SKM-1 treated with dmso at 0.1 percent for 144 hours (cell line): ENCODE measurements at regions not wholly inside any gene's neighbourhood (a gene's known extent, or its start where the extent isn't known, plus 50 kb on each side); places are given as distances from the start of the nearest gene placed in this dataset.
"Not testable (repeated sequence)": the region's sequence is repeated elsewhere in the genome, so short reads cannot be mapped to it uniquely, and the experiment has no call there.

Experiments
- DNase-seq: peaks from one replicate; lab custom pipeline; 2025; ENCODE audit not compliant: unreplicated experiment; lab: John Stamatoyannopoulos, UW

DNA sequence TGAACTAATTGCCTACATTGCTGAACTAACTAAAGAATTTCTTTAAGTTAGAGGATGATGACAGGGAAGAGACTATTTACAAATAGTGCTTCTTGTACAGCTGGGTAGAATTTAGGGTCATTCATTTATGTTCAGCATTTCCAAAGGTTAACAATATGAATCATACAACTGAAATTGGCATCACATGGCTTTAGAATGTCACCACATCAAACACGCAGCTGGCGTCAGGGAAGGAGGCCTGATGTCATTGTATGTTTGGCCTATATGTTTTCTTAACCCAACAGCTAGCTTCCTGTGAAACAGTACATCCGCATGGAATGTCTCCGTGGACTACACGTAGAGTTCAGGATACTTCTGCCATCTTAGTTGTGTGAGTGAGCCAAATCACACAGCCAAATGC lies 99.0 kb upstream of the TNFSF11 start:
- DNase-seq: no peak

DNA sequence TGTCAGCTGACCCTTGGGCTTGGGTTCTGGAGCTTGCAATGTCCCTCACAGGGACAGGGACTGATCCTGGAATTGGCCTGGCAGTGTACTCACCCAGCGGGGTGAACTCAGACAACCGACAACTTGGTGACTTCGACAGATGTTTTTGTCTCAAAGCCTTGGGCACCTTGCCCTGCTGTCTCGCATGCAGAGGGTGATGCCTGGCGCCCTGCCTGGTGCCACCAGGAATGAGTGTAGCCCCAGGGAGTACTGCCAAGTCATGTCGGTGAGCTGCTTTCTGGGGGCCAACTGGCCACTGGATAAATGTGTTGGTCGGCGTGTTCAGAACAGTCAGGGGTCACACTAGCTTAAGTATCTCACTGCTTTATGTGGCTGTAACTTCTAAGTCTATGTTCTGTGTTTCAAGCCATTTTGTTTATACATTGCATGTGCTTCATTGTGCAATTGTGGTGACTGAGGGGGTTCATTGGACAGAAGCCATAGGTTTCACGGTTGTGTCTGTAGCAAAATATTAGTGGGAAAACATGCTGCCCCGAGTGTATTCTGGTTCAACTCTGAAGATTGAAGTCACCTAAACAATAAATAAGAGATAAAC lies 96.3 kb upstream of the TNFSF11 start:
- DNase-seq: no peak

DNA sequence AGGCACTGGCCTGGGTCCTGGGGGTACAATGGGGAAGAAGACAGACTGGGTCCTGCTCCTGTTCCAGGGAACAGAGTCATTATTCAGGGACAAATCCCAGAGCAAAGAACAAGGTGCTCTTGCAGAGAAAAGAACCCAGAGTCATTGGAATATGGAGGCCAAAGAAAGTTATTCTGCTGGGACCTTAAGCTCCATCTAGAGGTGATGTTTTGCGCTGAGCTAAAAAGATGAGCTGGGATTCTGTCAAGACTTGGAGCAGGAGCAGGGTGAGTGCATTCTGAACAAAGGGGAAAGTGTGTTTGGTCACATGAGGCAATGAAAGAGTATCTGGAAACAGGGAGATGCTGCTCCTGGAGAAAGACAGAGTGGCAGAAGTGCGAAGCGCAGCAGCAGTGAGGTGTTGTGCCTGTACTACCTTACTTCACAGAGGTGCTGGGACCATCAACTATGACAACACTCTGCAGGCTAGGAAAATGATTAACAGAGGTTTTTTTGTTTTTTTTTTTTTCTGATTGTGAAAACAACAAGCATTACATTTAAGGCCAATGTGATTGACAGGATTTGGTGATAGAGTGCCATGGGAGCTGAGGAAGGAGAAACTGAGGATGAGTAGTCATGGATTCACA lies 95.3 kb upstream of the TNFSF11 start:
- no peak for DNase-seq

DNA sequence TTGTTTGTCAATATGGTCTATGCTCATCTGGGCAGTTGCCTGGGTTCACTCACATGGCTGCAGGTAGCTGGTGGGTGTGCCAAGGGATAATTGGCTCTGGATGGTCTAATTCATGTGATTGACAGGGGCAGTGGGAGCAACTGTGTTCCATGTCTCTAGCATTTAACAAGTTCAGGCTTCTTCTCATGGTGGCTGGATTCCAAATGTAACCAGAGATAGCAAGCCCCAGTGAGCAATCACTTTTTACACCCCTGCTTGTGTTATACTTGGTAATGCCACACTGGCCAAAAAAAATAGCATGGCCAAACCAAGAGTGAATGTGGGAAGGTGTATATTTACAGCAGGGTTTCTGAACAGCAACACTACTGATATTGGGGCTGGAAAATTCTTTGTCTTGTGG lies 89.6 kb upstream of the TNFSF11 start:
- DNase-seq: no peak

DNA sequence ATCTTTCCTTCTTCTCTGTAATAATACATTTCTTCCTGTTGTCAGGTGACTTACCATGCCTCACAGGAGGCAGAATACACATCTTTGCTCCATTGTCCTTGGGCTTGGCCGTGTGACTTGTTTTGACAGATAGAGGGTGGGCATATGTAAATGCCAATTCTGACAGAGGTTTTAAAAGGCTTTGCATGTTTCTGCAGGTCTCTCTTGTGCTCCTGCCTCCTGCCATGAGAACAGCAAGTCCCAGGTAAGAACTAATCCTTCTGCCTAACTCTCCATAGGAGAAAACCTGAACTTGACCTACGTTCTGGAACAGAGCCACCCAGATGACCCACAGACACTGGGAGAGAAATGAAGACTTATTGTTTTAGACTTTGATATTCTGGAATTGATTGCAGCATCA lies 88.7 kb upstream of the TNFSF11 start:
- no peak for DNase-seq

DNA sequence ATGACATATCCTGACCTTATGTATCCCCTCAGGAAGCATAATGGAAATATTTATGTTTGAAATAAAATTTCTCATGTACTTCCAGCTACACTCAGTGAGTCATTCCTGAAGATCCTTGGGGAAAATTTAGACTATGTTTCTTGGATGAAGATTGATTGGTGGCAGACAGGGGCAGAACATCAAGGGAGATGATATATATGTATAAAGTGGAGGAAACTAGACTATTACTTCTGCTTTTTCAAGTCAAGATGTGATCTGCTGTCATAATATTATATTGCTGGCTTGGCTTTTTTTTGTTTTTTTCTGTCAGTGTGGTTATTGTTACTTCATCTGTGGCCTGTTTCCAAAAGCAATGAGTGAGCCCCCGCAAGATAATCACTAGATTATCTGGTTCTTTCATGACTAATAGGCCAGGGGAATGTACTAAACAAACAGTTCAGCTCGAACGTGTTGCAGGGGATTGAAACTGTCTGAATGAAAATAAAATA lies 87.2 kb upstream of the TNFSF11 start:
- no peak for DNase-seq

DNA sequence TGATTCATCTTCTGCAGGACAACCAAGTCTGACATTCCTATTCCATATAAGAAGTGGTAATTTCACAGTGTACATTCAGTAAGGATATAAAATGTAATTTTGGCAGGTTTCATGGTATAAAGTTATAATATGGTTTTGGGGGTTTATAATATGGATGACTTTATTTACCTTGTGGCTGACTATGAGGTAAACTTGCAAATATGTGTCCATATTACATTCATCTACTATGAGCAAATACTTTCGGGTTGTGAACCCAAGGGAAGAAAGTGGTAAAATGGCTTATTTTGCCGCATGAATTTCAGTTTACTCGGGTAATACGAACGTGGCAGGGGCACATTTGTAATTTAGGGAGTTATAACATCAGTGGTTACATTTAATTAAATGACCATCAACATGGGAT lies 86.7 kb upstream of the TNFSF11 start:
- DNase-seq: no peak

DNA sequence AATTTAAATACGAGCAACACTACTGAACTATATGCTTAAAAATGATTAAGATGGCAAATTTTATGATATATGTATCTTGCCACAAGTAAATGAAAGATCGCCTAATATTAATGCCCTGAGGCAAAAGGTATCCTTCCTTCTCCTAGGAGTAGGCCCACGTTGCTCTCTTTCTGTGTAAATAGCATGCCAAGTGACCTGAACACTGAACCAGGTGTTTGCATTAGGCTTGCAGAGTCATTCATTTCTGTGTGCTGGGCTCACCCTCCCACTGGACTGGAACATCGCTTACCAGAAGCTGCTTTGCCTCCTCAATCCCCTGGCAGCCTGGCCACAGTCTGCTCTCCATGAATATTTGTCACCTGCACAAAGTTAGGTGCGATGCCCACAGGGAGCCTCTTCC lies 83.3 kb upstream of the TNFSF11 start:
- no peak for DNase-seq

DNA sequence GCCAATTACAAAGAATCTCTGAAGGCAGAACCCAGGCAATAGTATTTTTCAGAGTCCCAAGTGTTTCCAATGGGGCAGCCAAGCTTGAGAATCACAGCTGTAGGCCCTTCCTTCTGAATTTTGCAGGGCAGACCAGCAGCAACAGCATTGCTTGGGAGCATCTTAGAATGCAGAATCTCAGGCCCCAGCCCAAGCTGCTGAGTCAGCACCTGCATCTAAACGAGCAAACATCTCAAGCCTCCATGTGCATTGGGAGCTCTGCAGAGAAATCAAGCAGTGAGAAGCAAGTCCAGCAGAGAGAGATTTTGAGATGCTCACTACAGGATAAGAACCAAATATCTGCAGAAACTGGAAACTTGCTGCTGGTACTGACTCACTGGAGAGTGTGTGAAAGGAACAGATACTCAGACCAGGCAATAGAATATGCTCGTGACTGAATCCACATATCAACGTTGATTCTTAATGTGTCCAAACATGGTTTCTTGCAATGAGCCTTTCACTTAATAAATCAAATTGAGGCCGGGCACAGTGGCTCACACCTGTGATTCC lies 81.5 kb upstream of the TNFSF11 start:
- no peak for DNase-seq

DNA sequence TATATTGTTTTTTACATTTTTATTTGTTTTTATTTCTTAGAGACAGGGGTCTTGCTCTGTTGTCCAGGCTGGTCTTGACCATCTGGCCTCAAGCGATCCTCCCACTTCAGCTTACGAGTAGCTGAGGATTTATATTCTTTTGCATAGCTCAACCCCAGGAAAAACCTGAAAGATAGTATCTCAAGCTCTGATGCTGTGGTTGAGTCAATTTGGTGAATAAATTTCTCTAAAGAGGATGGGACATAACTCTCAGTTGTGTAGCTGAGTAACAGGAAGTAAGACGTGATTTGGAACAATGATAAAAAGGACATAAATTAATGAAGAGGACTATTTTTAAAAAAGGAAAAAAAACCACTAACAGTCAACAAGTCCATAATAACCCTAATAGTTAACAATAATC lies 79.8 kb upstream of the TNFSF11 start:
- no peak for DNase-seq

DNA sequence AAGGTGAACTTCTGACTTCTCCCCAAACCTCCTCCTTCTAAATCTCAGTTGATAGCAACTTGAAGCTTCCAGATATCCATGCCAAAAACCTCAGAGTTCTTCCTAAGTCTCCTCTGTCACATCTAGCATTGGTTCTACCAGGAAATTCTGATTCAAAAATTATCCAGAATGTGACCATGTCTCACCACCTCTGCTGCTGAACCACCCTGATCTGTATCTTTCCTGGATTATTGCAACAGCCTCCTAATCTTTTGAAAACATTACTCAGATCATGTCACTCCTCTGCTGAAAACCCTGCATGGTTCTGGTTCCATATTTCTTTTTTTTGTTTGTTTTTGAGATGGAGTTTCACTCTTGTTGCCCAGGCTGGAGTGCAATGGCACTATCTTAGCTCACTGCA lies 78.7 kb upstream of the TNFSF11 start:
- DNase-seq: no peak

DNA sequence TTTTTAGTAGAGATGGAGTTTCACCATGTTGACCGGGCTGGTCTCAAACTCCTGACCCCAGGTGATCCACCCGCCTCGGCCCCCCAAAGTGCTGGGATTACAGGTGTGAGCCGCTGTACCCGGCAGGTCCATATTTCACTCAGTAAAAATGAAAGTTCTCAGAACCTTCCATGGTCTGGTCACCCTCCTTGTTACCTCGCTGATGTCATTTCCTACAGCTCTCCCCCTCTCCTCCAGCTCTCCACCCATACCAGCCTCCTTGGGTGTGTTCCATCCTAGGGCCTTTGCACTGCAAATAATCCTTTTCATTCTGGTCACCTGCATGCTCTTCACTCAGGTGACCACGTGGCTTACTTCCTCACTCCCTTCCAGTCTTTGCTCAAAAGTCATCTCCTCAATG lies 78.2 kb upstream of the TNFSF11 start:
- no peak for DNase-seq

DNA sequence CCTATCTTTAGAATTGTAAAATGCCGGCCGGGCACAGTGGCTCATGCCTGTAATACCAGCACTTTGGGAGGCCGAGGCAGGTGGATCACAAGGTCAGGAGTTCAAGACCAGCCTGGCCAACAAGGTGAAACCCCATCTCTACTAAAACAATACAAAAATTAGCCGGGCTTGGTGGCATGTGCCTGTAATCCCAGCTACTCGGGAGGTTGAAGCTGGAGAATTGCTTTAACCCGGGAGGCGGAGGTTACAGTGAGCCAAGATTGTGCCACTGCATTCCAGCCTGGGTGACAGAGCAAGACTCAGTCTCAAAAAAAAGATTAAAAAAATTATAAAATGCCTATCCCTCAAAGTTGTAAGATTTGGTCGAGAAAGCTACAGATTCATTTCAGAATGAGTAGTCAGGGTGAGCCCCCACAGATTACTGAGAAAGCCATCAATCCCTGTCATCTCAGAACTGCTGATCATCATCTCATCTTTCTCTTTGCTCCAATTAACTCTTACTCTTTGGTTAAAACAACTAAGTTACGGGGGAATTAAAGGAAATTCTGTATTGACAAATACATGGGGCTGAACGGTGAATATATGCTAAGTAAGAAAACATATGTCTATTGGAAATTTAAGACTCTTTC lies 76.9 kb upstream of the TNFSF11 start:
- not testable (repeated sequence) for DNase-seq

DNA sequence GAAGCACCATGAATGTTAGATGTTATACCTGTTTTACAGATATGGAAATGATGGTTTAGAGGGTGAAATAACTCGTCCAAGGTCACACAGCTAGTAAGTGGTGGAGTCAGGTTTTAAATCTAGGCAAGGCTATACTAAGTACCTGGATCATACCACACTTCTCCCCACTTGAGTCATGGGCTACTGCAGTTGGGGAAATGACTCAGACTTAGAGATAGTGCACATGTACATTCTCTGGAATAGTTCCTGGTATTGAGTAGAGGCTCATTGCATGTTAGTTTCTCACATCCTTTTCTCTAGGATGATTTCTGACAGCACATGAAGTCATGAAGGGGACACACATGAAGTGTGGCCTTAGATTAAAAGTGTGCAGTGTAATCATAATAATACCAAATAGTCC lies 76.2 kb upstream of the TNFSF11 start:
- DNase-seq: no peak

DNA sequence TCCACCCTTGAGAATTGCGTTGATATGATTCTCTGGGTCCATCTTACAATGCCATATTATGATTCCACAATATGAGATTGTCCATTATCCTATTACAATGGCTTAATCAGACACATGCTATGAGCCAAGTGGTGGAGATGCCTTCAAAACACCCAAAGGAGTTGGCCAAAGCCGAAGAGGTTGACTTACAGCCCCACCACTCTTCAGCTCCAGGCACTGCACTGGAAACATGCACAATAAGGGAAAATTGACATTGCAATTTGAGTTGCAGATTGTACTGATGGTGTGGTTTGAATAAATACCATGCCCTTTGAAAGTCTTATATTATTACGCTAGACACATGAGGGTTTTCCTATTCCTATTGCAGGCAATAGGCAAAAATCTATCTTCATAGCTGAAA lies 75.4 kb upstream of the TNFSF11 start:
- no peak for DNase-seq
